Common myeloid progenitor, CD34-positive (primary cell): ENCODE measurements at regions not wholly inside any gene's neighbourhood (a gene's known extent, or its start where the extent isn't known, plus 50 kb on each side); places are given as distances from the start of the nearest gene placed in this dataset.

ENCODE experiments used
- CTCF ChIA-PET: fragments of 350-600 bp; sonication (Branson Sonifier 250); formaldehyde crosslinking; loops from one replicate; lab custom pipeline; 2021; ENCODE audit warnings: antibody characterized with exemption; lab: Charles Lee
- POLR2A ChIA-PET: fragments of 350-600 bp; sonication (Branson Sonifier 250); formaldehyde crosslinking; loops from one replicate; lab custom pipeline; 2021; ENCODE audit warnings: antibody characterized with exemption; lab: Charles Lee
- DNase-seq, 3 donors: peaks; one replicate each; pipeline versions ENCODE4 v3.0.0 to v3.0.0-alpha.2; 2013
- H3K27ac ChIP-seq, 2 experiments: 1 replicate in 1 of 2; 2 replicates in 1 of 2; pipeline ENCODE4 v1.7.0; 2013; ENCODE audit warnings: inconsistent platforms in 2 of 2, low read length in 2 of 2, mild to moderate bottlenecking in 2 of 2, low read depth in 1 of 2, moderate library complexity in 1 of 2; ENCODE audit not compliant: severe bottlenecking in 2 of 2, insufficient read depth in 1 of 2, poor library complexity in 1 of 2
- H3K27me3 ChIP-seq, 5 experiments: replicated peaks in 2 of 5; 1 replicate in 3 of 5; 2 replicates in 2 of 5; pipeline versions ENCODE4 v1.6.1 to v1.7.0; 2013; ENCODE audit warnings: low read length in 4 of 5, mild to moderate bottlenecking in 2 of 5, moderate library complexity in 2 of 5, inconsistent platforms in 1 of 5; ENCODE audit not compliant: insufficient read depth in 5 of 5, control insufficient read depth in 4 of 5
- H3K36me3 ChIP-seq, 4 experiments: 1 replicate in 2 of 4; 2 replicates in 2 of 4; pipeline versions ENCODE4 v1.6.1 to v1.7.0; 2013; ENCODE audit warnings: low read length in 3 of 4, control low read depth in 1 of 4, mild to moderate bottlenecking in 1 of 4; ENCODE audit not compliant: control insufficient read depth in 4 of 4, insufficient read depth in 4 of 4
- H3K4me1 ChIP-seq, 4 experiments: 1 replicate in 3 of 4; 2 replicates in 1 of 4; pipeline versions ENCODE4 v1.6.1 to v1.7.1; 2013; ENCODE audit warnings: low read length in 3 of 4, mild to moderate bottlenecking in 3 of 4, control low read depth in 1 of 4, inconsistent platforms in 1 of 4, moderate library complexity in 1 of 4; ENCODE audit not compliant: control insufficient read depth in 4 of 4, insufficient read depth in 4 of 4; ENCODE audit errors: control extremely low read depth in 1 of 4
- H3K4me3 ChIP-seq, 7 experiments: 1 replicate in 4 of 7; 2 replicates in 3 of 7; pipeline versions ENCODE4 v1.5.1 to v1.7.0; 2013; ENCODE audit warnings: mild to moderate bottlenecking in 7 of 7, low read length in 6 of 7, moderate library complexity in 6 of 7, inconsistent platforms in 2 of 7, low read depth in 2 of 7, control low read depth in 1 of 7; ENCODE audit not compliant: insufficient read depth in 4 of 7, control insufficient read depth in 1 of 7; ENCODE audit errors: extremely low read depth in 1 of 7
- H3K9me3 ChIP-seq, 5 experiments: 1 replicate in 4 of 5; 2 replicates in 1 of 5; pipeline versions ENCODE4 v1.6.1 to v1.7.1; 2013; ENCODE audit warnings: low read length in 4 of 5, mild to moderate bottlenecking in 2 of 5, inconsistent platforms in 1 of 5, low read depth in 1 of 5, moderate library complexity in 1 of 5; ENCODE audit not compliant: control insufficient read depth in 4 of 5, insufficient read depth in 2 of 5; ENCODE audit errors: control extremely low read depth in 1 of 5
- WGBS: methylation state at CpG from one replicate; pipeline ENCODE4 v1.1.5; 2013; ENCODE audit not compliant: insufficient coverage; 5-methylcytosine and 5-hydroxymethylcytosine counted together

- ChIA-PET CTCF (no interaction called here), POLR2A (no interaction called here)
- 77% methylated on average over 3 of the region's 3 CpGs for WGBS
- Histone ChIP-seq H3K36me3 (no peaks in the 10 kb centered on the region), H3K4me1 (no peaks in the 10 kb centered on the region), H3K9me3 (no peaks in the 10 kb centered on the region), H3K27ac (no peak overlapping the region), H3K4me3 (no peak overlapping the region), H3K27me3 (no peaks in the 10 kb centered on the region)
- no peak for DNase-seq
These were observed 611.9 kb downstream of the EFNA5 start for GRCh38 chr5:107058803-107059202.

- Histone ChIP-seq H3K27me3 (no peaks in the 10 kb centered on the region), H3K4me1 (no peaks in the 10 kb centered on the region), H3K36me3 (no peaks in the 10 kb centered on the region), H3K9me3 (no peaks in the 10 kb centered on the region), H3K4me3 (no peak overlapping the region), H3K27ac (no peak overlapping the region)
- ChIA-PET CTCF (no interaction called here), POLR2A (interaction anchor here (0.6 kb wide), 1 partner anchor 276 kb away, joined by 3 read pairs; no protein-coding TSS in a partner anchor)
- DNase-seq = no peak
- WGBS = no CpG with 5 or more reads among the region's 1 CpG
These were observed 612.5 kb downstream of the EFNA5 start for GRCh38 chr5:107058235-107058634.

- Histone ChIP-seq H3K9me3 (no peaks in the 10 kb centered on the region), H3K27me3 (no peaks in the 10 kb centered on the region), H3K4me1 (no peaks in the 10 kb centered on the region), H3K36me3 (no peaks in the 10 kb centered on the region), H3K4me3 (no peak overlapping the region), H3K27ac (no peak overlapping the region)
- ChIA-PET POLR2A (no interaction called here), CTCF (no interaction called here)
- no peak for DNase-seq
- WGBS = 100% methylated on average over 1 of the region's 2 CpGs
These were observed 614.5 kb downstream of the EFNA5 start for GRCh38 chr5:107056278-107056677.

DNA sequence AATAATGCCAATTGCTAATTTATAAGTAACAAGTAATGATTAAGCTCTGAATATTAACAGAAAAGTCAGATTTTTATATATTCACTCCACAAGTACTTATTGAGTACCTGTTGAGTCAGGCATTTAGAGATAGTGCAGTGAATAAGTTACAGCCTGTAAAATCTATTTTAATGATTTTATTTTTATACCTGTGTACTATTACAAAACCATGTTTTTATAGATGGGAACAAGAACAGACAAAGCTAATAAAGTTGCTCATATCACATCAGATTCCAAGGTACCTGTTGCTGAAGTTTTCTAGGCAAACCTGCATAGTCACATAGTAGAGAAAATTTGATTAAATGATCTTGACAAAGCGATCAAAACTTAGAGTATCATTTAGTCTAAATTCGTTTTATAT lies 623.7 kb downstream of the EFNA5 start:
- Histone ChIP-seq H3K4me3 (no peak overlapping the region), H3K9me3 (no peaks in the 10 kb centered on the region), H3K36me3 (no peaks in the 10 kb centered on the region), H3K27ac (no peak overlapping the region), H3K4me1 (no peaks in the 10 kb centered on the region), H3K27me3 (no peaks in the 10 kb centered on the region)
- ChIA-PET CTCF (no interaction called here), POLR2A (no interaction called here)
- no peak for DNase-seq
- no CpG with 5 or more reads among the region's 2 CpGs for WGBS

DNA sequence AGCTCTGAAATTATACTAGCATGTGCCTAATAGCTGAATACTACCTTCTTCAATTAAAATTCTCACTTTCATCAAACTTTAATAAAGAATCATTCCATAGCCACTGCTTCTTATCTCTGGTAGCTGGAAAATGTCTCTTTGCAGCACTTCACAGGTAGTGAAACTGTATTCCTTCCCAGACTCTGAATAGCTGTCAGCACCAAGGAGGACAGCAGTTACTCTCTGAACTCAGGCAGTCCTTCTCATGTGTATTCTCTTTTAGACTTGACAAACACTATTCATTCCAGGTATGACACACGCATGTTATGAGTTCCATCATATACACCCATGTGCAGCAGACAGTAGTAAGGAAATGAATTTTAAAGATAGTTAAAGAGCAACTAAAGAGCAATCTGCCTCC lies 627.1 kb downstream of the EFNA5 start:
- H3K9me3 ChIP-seq = no peaks in the 10 kb centered on the region
- WGBS = no CpG with 5 or more reads among the region's 1 CpG
- H3K4me1 ChIP-seq = no peaks in the 10 kb centered on the region
- no peak for DNase-seq
- CTCF ChIA-PET = no interaction called here
- H3K4me3 ChIP-seq = no peak overlapping the region
- no peaks in the 10 kb centered on the region for H3K27me3 ChIP-seq
- H3K36me3 ChIP-seq = no peaks in the 10 kb centered on the region
- H3K27ac ChIP-seq = no peak overlapping the region
- POLR2A ChIA-PET = no interaction called here

GRCh38 chr5:107040907-107041306 lies 629.8 kb downstream of the EFNA5 start:
- DNase-seq = no peak
- CTCF ChIA-PET = interaction anchor here (0.6 kb wide), 2 partner anchors 12 to 13 kb away, joined by 3 to 5 read pairs; no protein-coding TSS in a partner anchor
- no peak overlapping the region for H3K4me3 ChIP-seq
- no peak overlapping the region for H3K27ac ChIP-seq
- no peaks in the 10 kb centered on the region for H3K27me3 ChIP-seq
- H3K9me3 ChIP-seq = no peaks in the 10 kb centered on the region
- no peaks in the 10 kb centered on the region for H3K36me3 ChIP-seq
- POLR2A ChIA-PET = no interaction called here
- H3K4me1 ChIP-seq = no peaks in the 10 kb centered on the region

DNA sequence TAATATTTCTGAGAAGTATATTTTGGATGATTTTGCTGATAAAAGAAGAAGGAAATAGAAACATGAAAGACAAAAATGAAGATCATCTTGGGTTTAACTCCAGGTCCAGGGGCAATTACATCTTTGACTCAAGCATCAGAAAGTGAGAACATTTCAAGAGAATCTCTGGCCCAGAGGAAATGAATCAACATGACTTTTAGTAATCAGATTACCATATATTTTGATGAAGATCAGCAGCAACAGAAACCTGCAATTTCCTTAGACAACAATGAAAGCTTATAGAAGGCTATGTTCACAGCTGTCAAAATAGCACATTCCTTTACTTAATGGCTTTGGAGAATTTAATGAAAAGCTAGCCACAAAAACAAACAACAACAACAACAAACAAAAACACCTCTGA lies 638.1 kb downstream of the EFNA5 start:
- H3K9me3 ChIP-seq = no peaks in the 10 kb centered on the region
- POLR2A ChIA-PET = no interaction called here
- DNase-seq = no peak
- CTCF ChIA-PET = no interaction called here
- no peaks in the 10 kb centered on the region for H3K36me3 ChIP-seq
- no peaks in the 10 kb centered on the region for H3K27me3 ChIP-seq
- H3K4me3 ChIP-seq = no peak overlapping the region
- no peaks in the 10 kb centered on the region for H3K4me1 ChIP-seq
- H3K27ac ChIP-seq = no peak overlapping the region
